ENCODE measurements at regions not wholly inside any gene's neighbourhood (a gene's known extent, or its start where the extent isn't known, plus 50 kb on each side); places are given as distances from the start of the nearest gene placed in this dataset.
A peak's percentile ranks its signal among the peaks of the same experiment; 100 is the strongest.

DNA sequence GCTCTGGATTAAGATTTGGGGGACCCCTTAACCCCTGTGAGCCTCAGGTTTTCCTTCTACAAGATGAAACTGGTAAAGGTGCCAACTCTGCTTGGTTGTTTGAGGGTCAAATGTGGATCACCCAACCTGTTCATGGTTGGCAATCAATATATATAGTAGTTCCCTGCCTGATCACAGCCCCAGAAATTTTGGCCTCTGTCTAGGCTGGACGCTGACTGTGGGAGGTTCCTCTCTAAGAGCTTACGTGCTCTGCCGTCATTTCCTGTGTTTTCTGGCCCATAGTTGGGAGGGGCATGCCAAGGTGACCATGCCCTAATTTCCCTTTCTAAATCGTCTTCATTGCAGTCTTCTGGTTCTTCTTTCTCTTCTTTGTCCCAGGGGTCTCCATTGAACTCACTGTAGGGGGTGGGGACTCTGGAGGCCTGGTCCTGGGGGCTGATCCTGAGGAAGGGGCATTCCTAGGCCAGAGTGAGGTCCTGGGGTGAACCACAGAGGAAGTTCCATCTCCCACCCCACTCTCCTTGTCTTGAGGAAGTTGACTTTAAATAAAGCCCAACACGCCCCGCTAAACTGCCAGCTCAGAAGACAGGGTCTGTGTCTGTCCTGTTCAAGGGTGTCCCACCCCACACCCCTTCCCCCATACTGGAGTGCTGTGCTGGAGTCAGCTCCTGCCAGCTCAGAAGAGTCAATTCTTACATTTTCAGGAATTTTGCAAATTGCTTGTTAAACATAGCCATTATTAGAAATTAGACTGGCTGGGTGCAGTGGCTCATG lies 98.9 kb upstream of the SDK1 start:
- no peak overlapping the region for H3K4me3 Mint-ChIP-seq
- DNase-seq (peak in 1 of 10 donors; percentile 1), ATAC-seq (no peak)
- POLR2A ChIA-PET, result no interaction called here
- H3K27me3 Mint-ChIP-seq, result no peaks in the 10 kb centered on the region
- H3K9me3 Mint-ChIP-seq, result peaks cover 0 to 22% (median 12%) of the 10 kb centered on the region in 9 donors
- peaks cover 0 to 7% (median 5%) of the 10 kb centered on the region in 3 donors for H3K36me3 Mint-ChIP-seq
- H3K4me1 Mint-ChIP-seq, result no peaks in the 10 kb centered on the region
- no peak overlapping the region for H3K27ac Mint-ChIP-seq

- ATAC-seq, result no peak
- H3K27ac Mint-ChIP-seq, result no peak overlapping the region
- peaks cover 0 to 5% (median 3%) of the 10 kb centered on the region in 9 donors for H3K9me3 Mint-ChIP-seq
- no peaks in the 10 kb centered on the region for H3K4me1 Mint-ChIP-seq
- H3K4me3 Mint-ChIP-seq, result no peak overlapping the region
- no peaks in the 10 kb centered on the region for H3K27me3 Mint-ChIP-seq
- peaks cover 0 to 5% (median 2%) of the 10 kb centered on the region in 3 donors for H3K36me3 Mint-ChIP-seq
- peak in 1 of 10 donors; percentile 3 for DNase-seq
- POLR2A ChIA-PET, result no interaction called here
Measured at GRCh38 chr7:3204526-3204925, 96.5 kb upstream of the SDK1 start.

DNA sequence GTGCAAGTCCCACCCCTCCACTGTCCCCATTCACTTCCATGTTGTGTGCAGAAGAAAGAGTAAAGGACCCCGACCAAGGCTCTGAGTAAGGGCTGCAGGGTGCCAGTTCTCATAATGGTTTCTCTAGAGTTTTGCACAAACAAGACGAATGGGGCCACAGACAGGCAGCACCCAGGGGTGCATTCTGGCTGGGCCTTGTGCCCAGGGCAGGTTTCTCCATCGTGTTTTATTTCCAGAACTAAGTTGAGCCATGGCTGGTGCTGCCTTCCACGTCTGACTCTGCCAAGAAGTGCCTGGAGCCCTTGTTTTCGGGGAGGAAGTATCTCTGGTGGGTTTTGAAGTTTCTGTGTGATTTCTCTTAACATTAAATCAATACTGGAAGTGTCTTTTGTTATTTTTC lies 95.0 kb upstream of the SDK1 start:
- DNase-seq, result no peak
- Mint-ChIP-seq H3K4me1 (no peaks in the 10 kb centered on the region), H3K36me3 (no peaks in the 10 kb centered on the region), H3K9me3 (no peaks in the 10 kb centered on the region), H3K4me3 (no peak overlapping the region), H3K27me3 (no peaks in the 10 kb centered on the region), H3K27ac (peak overlapping the region in 1 of 10 donors; percentile 1)
- no peak for ATAC-seq
- POLR2A ChIA-PET, result no interaction called here

GRCh38 chr7:3206771-3207191 lies 94.3 kb upstream of the SDK1 start:
- Mint-ChIP-seq H3K4me3 (no peak overlapping the region), H3K27me3 (no peaks in the 10 kb centered on the region), H3K9me3 (no peaks in the 10 kb centered on the region), H3K27ac (no peak overlapping the region), H3K4me1 (no peaks in the 10 kb centered on the region), H3K36me3 (no peaks in the 10 kb centered on the region)
- POLR2A ChIA-PET, result no interaction called here
- ATAC-seq (no peak), DNase-seq (no peak)

DNA sequence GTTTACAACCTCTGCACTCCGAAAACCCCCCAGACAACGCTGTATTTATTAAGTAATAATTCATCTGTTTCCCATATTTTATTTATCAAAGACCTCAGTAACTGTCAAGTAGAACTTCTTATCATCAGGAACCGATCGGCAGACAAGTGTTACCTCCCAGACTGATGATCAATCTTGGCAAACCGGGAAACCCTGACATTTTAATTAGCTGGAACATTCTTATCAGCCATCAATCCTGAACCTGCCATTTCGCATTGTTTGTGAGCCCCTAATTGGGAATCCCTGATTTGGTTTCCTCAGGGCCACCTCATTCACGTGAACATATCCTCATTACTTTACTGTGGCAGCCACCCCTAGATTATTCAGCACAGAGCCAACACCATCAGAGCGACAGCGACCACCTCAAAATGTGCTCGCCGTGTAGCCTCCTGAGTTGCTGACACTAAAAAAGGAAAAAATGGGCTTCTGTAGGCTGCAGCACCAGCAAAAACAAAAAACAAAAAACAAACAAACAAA lies 93.6 kb upstream of the SDK1 start:
- Mint-ChIP-seq H3K4me1 (no peaks in the 10 kb centered on the region), H3K27ac (no peak overlapping the region), H3K9me3 (no peaks in the 10 kb centered on the region), H3K27me3 (no peaks in the 10 kb centered on the region), H3K36me3 (no peaks in the 10 kb centered on the region), H3K4me3 (no peak overlapping the region)
- POLR2A ChIA-PET, result no interaction called here
- no peak for DNase-seq
- no peak for ATAC-seq

DNA sequence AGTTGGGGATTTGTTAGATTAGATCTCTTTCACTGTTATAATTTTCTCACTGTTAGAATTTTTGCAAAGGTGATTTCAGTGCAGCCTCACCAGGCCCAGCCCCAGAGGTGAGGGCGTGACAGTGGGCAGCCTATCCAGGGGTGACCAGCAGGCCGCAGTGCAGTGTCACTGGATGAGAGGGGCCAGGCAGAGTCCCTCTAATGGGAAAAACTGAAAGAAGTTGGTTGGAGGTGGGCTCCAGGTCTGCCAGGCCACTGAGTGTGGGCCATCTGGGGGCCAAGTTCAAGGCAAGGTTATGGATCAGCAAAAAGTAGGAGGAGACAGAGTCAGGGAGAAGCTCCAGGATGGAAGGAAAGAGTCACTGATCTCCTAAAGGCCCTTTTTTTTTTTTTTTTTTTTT lies 90.5 kb upstream of the SDK1 start:
- H3K4me1 Mint-ChIP-seq, result no peaks in the 10 kb centered on the region
- DNase-seq, result no peak
- no peak for ATAC-seq
- H3K36me3 Mint-ChIP-seq, result no peaks in the 10 kb centered on the region
- H3K9me3 Mint-ChIP-seq, result no peaks in the 10 kb centered on the region
- H3K4me3 Mint-ChIP-seq, result no peak overlapping the region
- peaks cover 0 to 6% (median 2%) of the 10 kb centered on the region in 5 donors for H3K27me3 Mint-ChIP-seq
- POLR2A ChIA-PET, result no interaction called here
- H3K27ac Mint-ChIP-seq, result peak overlapping the region in 1 of 10 donors; percentile 76

GRCh38 chr7:3214090-3214413 lies 87.0 kb upstream of the SDK1 start:
- peaks cover 5 to 10% (median 8%) of the 10 kb centered on the region in 4 donors for H3K4me1 Mint-ChIP-seq
- DNase-seq, result no peak

DNA sequence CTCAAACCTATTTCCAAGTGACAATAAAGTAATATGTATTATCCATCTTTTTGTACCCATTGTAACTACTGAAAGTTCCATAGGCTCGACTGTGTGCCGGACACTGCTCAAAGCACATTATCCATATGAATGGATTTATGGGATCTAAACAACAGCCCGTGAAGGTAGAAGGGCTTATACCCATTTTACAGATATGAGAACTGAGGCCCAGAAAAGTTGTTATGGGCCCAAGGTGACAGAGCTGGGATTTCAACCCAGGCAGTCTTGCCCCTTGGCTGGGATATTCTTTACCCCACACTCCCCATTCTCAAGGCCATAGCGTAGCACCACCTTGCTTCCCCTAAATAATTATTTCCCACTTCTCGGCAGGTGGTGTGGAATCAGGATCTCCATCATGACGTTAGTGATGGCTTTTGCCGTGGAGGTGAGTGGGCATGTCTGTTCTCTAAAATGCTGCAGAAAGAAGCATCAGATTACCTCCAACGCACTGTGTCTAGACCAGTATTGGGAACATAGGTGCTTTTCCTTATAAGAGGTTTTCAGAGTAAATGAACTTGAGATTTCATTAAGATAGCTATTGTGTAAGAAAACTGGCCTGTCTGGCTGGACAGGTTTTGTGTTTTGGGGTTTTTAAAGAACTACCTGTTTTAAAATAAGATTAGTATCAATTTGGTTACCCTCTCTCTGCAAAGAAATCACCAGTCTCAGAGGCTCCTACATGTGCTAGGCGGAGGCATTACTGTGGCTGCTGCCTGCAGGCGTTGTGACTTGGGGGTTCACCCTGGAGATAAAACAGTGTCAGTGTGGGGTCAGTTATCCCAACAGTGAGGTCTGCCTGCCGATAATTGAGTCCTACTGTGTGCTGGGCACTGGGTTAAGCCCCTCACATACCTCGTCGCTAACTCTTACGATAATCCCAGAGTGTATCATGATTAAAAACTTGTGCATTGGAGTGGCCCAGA lies 85.1 kb upstream of the SDK1 start:
- no peaks in the 10 kb centered on the region for H3K36me3 Mint-ChIP-seq
- no peak overlapping the region for H3K27ac Mint-ChIP-seq
- no peak overlapping the region for H3K4me3 Mint-ChIP-seq
- POLR2A ChIA-PET, result no interaction called here
- no peak for DNase-seq
- no peaks in the 10 kb centered on the region for H3K9me3 Mint-ChIP-seq
- ATAC-seq, result no peak
- peaks cover 5 to 12% (median 9%) of the 10 kb centered on the region in 4 donors for H3K4me1 Mint-ChIP-seq
- H3K27me3 Mint-ChIP-seq, result peaks cover 2 to 24% (median 5%) of the 10 kb centered on the region in 5 donors

More at GRCh38 chr7:3214090-3214413, 87.0 kb upstream of the SDK1 start:
- POLR2A ChIA-PET, result no interaction called here
- Mint-ChIP-seq H3K27ac (no peak overlapping the region), H3K27me3 (peaks cover 2 to 24% (median 5%) of the 10 kb centered on the region in 5 donors), H3K4me3 (no peak overlapping the region), H3K9me3 (no peaks in the 10 kb centered on the region), H3K36me3 (no peaks in the 10 kb centered on the region)
- ATAC-seq, result no peak

- peaks cover 2 to 24% (median 5%) of the 10 kb centered on the region in 5 donors for H3K27me3 Mint-ChIP-seq
- no peaks in the 10 kb centered on the region for H3K9me3 Mint-ChIP-seq
- no peak for DNase-seq
- no peak for ATAC-seq
- POLR2A ChIA-PET, result no interaction called here
- no peak overlapping the region for H3K4me3 Mint-ChIP-seq
- H3K4me1 Mint-ChIP-seq, result peaks cover 5 to 12% (median 9%) of the 10 kb centered on the region in 4 donors
- no peak overlapping the region for H3K27ac Mint-ChIP-seq
- H3K36me3 Mint-ChIP-seq, result no peaks in the 10 kb centered on the region
Measured at GRCh38 chr7:3217166-3217565, 83.9 kb upstream of the SDK1 start.

DNA sequence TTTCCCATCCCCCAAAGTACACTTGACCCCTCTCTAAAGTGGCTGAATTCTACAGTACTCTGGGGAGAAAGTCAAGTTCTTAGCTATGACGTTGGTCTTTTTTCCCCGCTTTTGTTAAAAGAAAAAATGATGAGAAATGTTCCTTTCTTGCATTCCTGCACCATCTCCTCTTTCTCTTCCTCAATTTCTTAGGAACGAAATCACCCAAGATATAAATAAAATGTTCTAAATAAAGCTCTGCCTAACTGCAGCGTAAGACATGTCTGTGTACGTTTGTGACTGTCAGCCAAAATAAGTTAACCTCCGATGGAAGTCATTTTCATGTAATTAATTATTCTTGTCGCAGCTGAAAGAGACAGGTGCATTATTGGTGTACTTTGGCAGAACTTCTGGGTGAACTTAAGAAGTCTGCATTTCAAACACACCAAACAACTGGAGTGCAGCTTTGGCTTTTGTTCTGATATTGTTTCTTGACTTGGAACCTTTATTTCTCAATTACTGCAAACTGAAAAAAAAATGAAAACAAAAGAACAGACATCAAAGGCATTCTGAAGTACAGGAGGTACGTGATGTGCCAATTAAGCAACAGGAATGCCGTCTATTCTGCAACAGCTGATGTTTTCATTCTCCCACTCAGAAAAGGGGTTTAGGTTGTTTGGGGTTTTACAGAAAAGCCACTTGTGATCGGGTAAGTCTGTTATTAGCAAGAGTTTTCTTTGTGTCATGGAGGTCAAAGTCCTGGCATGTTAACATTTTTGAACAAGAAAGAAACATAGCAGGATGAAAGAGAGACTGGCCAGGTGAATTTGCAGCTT lies 82.4 kb upstream of the SDK1 start:
- Mint-ChIP-seq H3K27ac (peak overlapping the region in 1 of 10 donors; percentile 41), H3K9me3 (no peaks in the 10 kb centered on the region), H3K36me3 (no peaks in the 10 kb centered on the region), H3K4me3 (peak overlapping the region in 6 of 10 donors; percentile 0 to 56 (median 12)), H3K27me3 (peaks cover 0 to 24% (median 5%) of the 10 kb centered on the region in 5 donors), H3K4me1 (peaks cover 5 to 12% (median 9%) of the 10 kb centered on the region in 4 donors)
- POLR2A ChIA-PET, result no interaction called here
- ATAC-seq (no peak), DNase-seq (no peak)

- no peak overlapping the region for H3K4me3 Mint-ChIP-seq
- H3K36me3 Mint-ChIP-seq, result peaks cover 0 to 4% (median 3%) of the 10 kb centered on the region in 3 donors
- DNase-seq (no peak), ATAC-seq (no peak)
- peaks cover 0 to 4% (median 1%) of the 10 kb centered on the region in 9 donors for H3K9me3 Mint-ChIP-seq
- peaks cover 0 to 18% (median 9%) of the 10 kb centered on the region in 4 donors for H3K4me1 Mint-ChIP-seq
- POLR2A ChIA-PET, result interaction anchor here (0.5 kb wide), 1 partner anchor 1076 kb away, joined by 3 read pairs; no protein-coding TSS in a partner anchor
- H3K27ac Mint-ChIP-seq, result no peak overlapping the region
- peaks cover 0 to 2% (median 0%) of the 10 kb centered on the region in 5 donors for H3K27me3 Mint-ChIP-seq
Measured at GRCh38 chr7:3229904-3230470, 71.1 kb upstream of the SDK1 start.

- Mint-ChIP-seq H3K9me3 (peaks cover 0 to 13% (median 8%) of the 10 kb centered on the region in 9 donors), H3K27me3 (peaks cover 0 to 9% (median 2%) of the 10 kb centered on the region in 5 donors), H3K4me3 (no peak overlapping the region), H3K27ac (no peak overlapping the region), H3K4me1 (peaks cover 0 to 18% (median 9%) of the 10 kb centered on the region in 4 donors), H3K36me3 (peaks cover 2 to 11% (median 5%) of the 10 kb centered on the region in 3 donors)
- POLR2A ChIA-PET, result no interaction called here
- no peak for DNase-seq
- ATAC-seq, result no peak
Measured at GRCh38 chr7:3230908-3231307, 70.1 kb upstream of the SDK1 start.
